ENCODE measurements at regions not wholly inside any gene's neighbourhood (a gene's known extent, or its start where the extent isn't known, plus 50 kb on each side); places are given as distances from the start of the nearest gene placed in this dataset.

GRCh38 chr9:671997-672396 lies 169.5 kb upstream of the DMRT1 start:
- no peak for DNase-seq

GRCh38 chr9:672851-673250 lies 168.6 kb upstream of the DMRT1 start:
- peak in 2 of 56 donors; percentile 22 to 32 for DNase-seq

- no peak for DNase-seq
Observed at GRCh38 chr9:673264-673965, 168.1 kb upstream of the DMRT1 start.

- peak in 3 of 56 donors; percentile 25 to 49 (median 36) for DNase-seq
Observed at GRCh38 chr9:673966-674526, 167.5 kb upstream of the DMRT1 start.

GRCh38 chr9:675697-676370 lies 165.7 kb upstream of the DMRT1 start:
- DNase-seq, result no peak

- no peak for DNase-seq
Observed at GRCh38 chr9:676780-677438, 164.6 kb upstream of the DMRT1 start.

DNA sequence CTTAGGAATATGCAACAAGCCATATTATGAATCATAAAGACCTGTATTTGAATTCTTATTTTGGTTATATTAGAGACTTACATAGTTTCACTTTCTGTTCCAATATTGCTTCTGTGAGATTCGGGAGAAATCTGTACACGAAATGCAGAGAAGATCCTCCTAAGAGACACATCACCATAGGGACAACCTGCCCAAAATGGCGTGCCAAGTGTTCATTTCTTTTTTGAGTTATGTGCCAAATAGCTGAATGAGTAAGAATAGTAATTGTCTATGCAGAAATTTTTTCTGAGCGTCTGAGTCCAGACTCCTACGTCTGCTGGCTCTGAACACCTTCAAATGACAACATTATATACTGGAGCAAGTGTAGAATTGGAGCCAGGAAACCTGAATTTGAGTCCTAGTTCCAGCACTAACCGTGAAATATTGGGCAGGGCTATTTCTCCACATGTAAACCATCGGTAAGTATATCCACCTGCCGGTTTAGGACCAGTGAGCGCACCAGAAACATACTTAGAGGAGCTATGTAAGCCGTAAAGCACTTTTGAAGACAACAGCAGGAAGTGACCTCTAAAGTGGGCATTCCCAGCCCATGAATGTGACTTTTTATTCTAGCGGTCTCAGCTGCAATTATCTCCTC lies 163.9 kb upstream of the DMRT1 start:
- peak in 2 of 56 donors; percentile 31 to 35 for DNase-seq

DNA sequence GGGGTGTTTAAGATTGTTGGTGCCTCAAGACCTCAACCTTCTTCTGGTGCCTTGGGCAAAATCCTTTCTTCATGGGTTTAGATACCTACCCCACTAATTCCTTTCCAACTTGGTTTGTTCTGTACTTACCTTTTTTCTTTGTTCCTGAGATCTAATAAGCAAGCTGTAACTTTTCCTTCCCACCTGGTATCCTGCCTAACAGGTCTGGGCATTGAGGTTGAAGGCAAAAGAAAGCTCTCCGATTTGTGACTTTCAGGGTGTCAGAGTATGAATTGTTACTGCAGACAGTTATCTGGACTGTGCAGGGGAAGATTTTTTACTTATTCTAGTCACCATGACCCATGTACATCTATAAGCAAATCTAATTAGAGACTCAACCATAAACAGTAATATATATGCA lies 162.6 kb upstream of the DMRT1 start:
- no peak for DNase-seq

- no peak for DNase-seq
Observed at GRCh38 chr9:679462-679861, 162.0 kb upstream of the DMRT1 start.

- DNase-seq, result no peak
Observed at GRCh38 chr9:680106-680505, 161.4 kb upstream of the DMRT1 start.

DNA sequence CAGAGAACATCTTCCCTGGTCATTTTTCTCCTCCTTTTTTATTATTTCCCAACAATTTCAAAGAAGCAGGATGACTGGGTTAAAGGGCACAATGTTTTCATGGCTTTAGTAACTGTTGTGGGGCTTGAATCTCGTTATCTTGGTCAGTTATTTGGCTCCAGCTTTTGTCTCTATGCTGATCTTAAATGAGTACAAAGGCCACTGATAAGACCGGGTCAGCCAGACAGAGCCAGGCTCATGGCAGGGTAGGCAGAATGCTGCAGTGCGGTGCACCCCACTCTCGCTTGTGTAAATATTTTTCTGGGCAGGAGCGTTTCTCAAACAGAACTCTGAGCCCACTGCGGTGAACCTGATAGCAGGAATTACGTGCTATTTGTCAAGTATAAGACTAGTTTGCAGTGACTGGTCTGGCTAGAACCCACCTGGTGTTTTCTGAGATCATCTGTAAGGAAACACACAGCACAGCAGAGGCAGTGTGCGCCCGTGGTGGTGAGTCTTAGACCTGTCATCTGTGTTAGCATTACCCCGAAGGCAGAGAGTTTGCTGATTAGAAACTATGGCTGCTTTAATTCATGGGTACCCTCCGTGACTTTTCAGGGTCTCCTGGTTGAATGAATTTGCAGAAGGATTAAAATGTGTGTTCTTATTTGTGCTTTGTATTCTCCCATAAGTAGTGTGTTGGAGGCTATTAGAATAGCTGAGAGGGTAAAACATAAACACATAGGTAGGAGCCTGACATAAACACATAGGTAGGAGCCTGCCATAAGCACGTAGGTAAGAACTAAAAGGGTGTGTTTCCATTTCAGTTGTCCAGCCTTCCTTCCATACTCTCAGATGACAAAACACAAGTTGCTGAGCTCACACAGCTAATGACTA lies 158.6 kb upstream of the DMRT1 start:
- no peak for DNase-seq

DNA sequence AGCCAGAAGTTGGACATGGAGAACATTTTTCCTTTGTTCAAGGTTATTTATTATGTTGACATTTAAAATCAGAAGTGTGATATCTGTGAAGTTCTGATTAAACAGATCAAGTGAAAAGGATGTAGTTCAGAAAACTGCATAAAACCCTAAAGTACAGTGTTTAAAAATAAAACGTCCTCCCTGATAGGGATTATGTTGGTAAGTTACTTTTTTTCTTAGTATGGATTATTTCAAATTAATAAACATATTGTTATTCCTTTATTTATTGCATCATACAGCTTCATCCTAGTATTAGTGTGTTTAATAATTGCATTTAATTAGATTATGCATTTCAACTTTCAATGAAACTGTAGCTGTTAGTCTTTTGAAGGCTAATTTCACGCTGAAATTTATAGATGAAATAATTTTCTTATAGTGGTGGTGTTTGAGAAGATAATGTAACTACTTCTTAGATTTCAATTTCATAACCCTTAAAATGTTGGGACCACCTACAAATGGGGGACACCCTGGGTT lies 157.9 kb upstream of the DMRT1 start:
- DNase-seq, result no peak

DNA sequence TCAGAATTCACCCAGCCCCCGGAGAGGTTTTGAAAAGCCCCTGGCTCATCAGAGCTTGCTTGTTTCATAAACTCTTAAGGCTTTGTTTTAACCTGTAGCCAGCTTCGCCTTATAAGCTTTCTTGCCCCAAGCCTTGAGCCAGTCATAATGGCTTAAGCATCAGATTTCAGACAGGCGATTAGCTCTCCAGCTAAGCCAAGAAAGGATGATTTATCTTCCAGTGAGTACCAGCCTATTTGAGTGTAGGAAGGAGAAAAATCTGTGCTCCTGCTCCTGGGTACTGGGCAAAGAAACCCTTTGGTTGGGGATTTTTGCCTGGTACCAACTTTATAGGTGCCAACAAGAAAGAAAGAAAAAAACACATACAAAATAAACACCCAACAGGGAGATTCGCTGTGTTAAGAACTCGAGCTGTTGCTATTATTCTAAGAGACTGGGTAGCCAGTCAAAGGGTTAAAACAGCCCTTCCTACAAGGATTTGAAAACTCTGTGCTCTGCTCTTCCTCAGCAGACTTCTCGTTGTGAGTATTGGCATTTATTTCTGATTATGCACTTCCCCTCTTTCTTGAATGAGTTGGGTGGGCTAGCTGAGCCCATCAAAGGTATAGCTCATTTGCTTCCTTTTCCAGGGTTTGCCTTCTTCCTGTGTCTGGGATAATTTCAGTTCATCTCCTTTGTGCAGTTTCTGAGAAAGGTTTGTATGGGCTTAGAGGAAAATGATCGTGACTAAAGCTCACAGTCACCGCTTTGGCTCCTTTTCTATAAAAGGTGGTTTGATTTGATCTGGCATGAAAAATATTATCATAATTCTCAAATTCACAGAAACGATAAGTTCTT lies 157.2 kb upstream of the DMRT1 start:
- DNase-seq, result no peak

- DNase-seq, result no peak
Observed at GRCh38 chr9:684941-685340, 156.6 kb upstream of the DMRT1 start.

- DNase-seq, result no peak
Observed at GRCh38 chr9:686321-686813, 155.1 kb upstream of the DMRT1 start.

GRCh38 chr9:687034-687785 lies 154.3 kb upstream of the DMRT1 start:
- no peak for DNase-seq

- DNase-seq, result no peak
Observed at GRCh38 chr9:687994-688393, 153.5 kb upstream of the DMRT1 start.

GRCh38 chr9:690517-691111 lies 150.9 kb upstream of the DMRT1 start:
- DNase-seq, result no peak

All from amygdala (tissue), 56 donors.